ENCODE measurements at regions not wholly inside any gene's neighbourhood (a gene's known extent, or its start where the extent isn't known, plus 50 kb on each side); places are given as distances from the start of the nearest gene placed in this dataset.
"Not testable (repeated sequence)": the region's sequence is repeated elsewhere in the genome, so short reads cannot be mapped to it uniquely, and the experiment has no call there.

- DNase-seq, result no peak
Measured at GRCh38 chr14:38973083-38973700, 129.8 kb downstream of the SEC23A start.

DNA sequence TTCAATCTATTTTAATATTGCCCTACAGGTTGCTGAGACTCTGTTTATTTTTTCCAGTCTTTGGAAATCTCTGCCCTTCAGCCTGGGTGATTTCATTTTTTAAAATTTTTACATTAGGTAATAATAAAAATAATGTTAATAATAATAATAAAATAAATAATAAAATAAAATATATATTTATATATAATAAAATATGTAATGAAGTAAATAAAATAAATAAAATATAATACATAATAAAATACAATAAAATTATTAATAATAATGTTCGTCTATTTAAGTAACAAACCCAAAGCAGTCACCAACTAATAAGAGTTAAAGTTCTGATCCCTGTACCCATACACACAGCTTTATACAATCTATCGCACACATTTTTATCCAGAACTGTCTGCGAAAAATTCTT is 130.5 kb downstream of the SEC23A start:
- no peak for DNase-seq

GRCh38 chr14:38971258-38971921 is 131.6 kb downstream of the SEC23A start:
- no peak for DNase-seq

GRCh38 chr14:38964630-38965029 is 138.4 kb downstream of the SEC23A start:
- no peak for DNase-seq

GRCh38 chr14:38960946-38961531 is 142.0 kb downstream of the SEC23A start:
- no peak for DNase-seq

GRCh38 chr14:38959021-38959420 is 144.0 kb downstream of the SEC23A start:
- no peak for DNase-seq

- DNase-seq, result peak in 1 of 3 donors; percentile 30
Measured at GRCh38 chr14:38958589-38958988, 144.4 kb downstream of the SEC23A start.

DNA sequence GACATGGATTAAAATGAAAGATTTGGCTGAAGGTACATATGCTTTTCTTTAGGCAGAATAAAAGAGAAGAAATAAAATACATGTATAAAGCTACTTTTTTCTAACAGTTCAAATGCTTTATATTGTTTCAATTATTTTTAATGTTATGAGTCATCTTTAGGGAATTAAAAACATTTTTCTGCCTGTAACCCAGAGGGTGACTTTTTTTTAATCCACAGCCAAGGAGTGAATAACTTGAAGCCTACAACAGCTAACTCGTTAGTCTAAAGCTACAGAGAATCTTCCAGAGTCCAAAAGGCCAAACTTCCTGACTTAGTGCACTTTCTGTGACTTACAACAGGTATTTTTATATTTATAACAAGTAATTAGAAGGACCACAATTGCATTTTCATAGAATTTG is 151.6 kb downstream of the SEC23A start:
- peak in 1 of 3 donors; percentile 72 for DNase-seq

DNA sequence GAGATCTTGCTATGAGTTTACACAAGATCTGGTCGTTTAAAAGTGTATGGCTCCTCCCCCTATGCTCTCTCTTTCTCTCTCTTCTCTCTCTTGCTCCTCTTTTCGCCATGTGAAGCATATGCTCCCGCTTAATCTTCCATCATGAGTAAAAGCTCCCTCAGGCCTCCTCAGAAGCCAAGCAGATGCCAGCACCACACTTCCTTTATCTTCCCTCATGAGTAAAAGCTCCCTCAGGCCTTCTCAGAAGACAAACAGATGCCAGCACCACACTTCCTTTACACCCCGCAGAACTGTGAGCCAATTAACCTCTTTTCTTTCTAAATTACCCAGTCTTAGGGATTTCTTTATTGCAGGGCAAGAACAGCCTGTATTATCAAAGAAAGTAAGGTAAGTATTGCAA is 152.4 kb downstream of the SEC23A start:
- no peak for DNase-seq

DNA sequence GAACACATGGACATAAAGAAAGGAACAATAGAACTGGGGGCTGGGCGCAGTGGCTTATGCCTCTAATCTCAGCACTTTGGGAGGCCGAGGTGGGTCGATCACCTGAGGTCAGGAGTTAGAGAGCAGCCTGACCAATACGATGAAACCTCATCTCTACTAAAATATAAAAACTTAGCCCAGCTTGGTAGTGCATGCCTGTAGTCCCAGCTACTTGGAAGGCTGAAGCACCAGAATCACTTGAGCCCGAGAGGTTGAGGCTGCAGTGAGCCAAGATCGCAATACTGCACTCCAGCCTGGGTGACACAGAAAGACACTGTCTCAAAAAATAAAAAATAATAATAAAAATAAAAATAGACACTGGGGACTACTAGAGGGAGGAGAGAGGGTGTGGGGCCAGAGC is 154.5 kb downstream of the SEC23A start:
- no peak for DNase-seq

DNA sequence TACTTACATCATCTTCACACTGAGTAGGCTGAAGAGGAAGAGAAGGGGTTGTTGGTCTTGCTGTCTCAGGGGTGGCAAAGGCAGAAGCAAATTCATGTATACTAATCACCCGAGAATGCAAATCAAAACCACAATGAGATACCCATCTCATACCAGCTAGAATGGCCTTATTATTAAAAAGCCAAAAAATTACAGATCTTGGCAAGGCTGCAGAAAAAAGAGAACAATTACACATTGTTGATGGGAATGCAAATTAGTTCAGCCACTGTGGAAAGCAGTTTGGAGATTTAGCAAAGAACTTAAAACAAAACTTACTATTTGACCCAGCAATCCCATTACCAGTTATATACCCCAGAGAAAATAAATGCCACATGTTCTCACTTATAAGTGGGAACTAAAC is 154.9 kb downstream of the SEC23A start:
- DNase-seq, result peak in 1 of 3 donors; percentile 35

GRCh38 chr14:38947343-38947742 is 155.7 kb downstream of the SEC23A start:
- DNase-seq, result no peak

DNA sequence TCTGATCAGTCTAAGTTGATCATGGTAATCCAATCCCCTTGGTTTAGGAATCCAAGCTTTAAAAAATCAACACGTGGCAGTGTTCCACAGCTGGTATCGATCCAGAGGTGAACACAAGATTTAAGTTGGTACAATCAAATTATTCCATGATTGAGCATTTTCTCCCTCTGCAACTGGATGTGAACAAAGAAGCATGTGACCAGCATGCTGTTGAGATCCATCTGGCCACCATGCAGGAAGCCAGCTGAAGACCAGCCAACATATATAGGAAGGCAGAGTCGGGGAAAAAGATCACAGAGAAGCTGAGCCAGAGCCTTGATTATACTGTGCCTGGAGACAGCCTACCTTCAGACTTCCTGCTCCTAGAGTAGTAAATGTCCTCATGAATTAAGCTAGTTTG is 158.3 kb downstream of the SEC23A start:
- peak in 1 of 3 donors; percentile 29 for DNase-seq

DNA sequence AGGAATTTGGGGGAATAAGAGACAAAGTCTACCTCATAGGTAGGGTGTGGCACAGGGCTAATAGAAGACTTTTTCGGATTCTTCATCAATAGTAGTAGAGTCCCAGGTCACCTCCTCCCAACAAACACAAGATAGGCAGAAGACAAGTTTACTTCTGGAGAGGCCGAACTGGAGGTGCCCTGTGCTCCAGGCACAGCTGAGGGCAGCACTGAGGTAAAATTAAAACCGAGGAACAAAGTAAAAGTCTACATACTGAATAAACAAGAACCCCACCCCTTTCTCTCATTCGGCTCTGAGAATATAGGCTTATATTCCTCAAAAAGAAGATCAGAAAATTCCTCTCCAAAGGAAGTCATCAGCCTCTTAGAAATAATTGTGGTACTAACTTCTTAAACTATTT is 161.5 kb downstream of the SEC23A start:
- DNase-seq, result no peak

DNA sequence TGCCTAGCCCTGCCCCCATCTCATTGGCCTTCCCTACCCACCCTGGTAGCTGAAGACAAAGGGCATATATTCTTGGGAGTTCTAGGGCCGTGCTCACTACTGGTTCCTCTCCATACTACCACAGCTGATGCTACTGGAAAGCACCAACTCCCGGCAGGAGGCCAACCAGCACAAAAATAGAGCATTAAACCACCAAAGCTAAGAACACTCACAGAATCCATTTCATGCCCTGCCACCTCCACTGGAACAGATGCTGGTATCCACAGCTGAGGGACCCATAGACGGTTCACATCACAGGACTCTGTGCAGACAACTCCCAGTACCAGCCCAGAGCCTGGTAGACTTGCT is 170.4 kb downstream of the SEC23A start:
- not testable (repeated sequence) for DNase-seq

DNA sequence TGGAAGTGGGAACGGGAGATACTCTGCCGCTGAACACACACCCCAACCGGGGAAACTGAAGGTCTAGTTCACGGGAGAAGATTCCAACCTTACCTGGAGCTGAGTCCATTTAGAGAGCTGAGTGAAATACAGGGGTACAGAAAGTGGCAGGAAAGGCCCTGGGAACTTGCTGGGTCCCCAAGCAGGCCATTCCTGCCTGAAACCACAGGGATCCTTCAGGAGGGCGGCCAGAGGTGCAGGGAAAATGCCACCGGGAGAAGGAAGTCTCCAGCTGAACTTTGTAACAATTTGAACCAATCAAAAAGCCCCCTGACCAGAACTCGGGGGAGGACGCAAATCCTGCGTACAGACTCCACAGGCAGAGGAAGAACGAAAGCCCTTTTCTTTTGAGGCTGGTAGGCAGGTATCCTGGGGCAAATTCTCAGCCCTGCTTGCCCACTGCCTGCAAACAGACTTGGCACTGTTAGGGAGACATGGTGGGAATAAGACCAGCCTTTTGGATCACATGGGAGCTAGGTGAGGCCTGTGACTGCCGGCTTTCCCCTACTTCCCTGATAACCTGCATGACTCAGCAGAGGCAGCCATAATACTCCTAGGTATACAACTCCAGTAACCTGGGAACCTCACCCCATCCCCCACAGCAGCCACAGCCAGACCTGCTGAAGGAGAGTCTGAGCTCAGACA is 170.9 kb downstream of the SEC23A start:
- DNase-seq, result no peak

- no peak for DNase-seq
Measured at GRCh38 chr14:38930898-38931297, 172.1 kb downstream of the SEC23A start.

DNA sequence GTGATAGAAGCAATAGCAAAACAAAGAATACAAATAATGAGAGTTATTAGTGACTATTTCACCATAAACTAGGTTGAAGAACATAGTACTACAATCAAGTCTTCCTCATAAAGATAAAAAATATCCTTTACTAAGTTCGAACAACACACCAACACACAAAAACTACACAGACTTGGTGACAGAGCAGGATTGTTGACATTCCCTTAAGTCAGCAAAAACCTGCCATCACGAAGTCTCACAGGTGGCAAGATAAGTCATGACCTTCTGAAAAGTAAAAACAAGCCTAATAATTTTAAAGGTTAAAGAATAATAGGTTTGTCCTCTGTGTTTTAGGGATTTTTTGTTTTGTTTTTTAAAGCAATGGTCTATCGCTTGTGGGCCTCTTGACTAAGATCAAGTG is 173.0 kb downstream of the SEC23A start:
- DNase-seq, result no peak

- DNase-seq, result peak in 2 of 3 donors; percentile 6 to 17
Measured at GRCh38 chr14:38929416-38929815, 173.6 kb downstream of the SEC23A start.

DNA sequence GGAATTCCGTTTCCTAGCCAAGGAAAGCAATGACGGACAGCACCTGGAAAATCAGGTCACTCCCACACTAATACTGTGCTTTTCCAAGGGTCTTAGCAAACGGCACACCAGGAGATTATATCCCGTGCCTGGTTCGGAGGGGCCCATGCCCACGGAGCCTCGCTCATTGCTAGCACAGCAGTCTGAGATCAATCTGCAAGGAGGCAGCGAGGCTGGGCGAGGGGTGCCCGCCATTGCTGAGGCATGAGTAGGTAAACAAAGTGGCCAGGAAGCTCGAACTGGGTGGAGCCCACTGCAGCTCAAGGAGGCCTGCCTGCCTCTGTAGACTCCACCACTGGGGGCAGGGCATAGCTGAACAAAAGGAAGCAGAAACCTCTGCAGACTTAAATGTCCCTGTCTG is 181.1 kb downstream of the SEC23A start:
- not testable (repeated sequence) for DNase-seq

DNA sequence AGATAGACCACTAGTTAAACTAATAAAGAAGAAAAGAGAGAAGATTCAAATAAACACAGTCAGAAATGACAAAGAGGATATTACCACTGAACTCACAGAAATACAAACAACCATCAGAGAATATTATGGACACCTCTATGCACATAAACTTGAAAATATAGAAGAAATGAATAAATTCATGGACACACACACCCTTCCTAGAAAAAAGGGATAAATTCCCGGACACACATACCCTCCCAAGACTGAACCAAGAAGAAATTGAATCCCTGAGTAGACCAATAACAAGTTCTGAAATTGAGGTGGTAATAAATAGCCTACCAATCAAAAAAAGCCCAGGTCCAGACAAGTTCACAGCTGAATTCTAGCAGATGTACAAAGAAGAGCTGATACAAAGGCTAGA is 187.9 kb downstream of the SEC23A start:
- DNase-seq, result no peak

- no peak for DNase-seq
Measured at GRCh38 chr14:38910092-38910491, 192.9 kb downstream of the SEC23A start.

GRCh38 chr14:38904959-38905358 is 198.1 kb downstream of the SEC23A start:
- DNase-seq, result no peak

All from muscle of back (tissue), 3 donors.